GM12891 (cell line): ENCODE measurements at regions not wholly inside any gene's neighbourhood (a gene's known extent, or its start where the extent isn't known, plus 50 kb on each side); places are given as distances from the start of the nearest gene placed in this dataset.

ENCODE experiments used
- DNase-seq: peaks from one replicate; pipeline ENCODE4 v3.0.0; 2011; ENCODE audit warnings: low spot score; ENCODE audit not compliant: insufficient read length
- FAIRE-seq: peaks from 2 replicates; lab custom pipeline; 2011; peaks lifted over from hg19 to GRCh38; lab: Jason Lieb, UNC
- PAX5 ChIP-seq: IDR thresholded peaks from 2 replicates; pipeline ENCODE4 v1.6.1; 2011; ENCODE audit warnings: low read length, moderate library complexity, mild to moderate bottlenecking; ENCODE audit not compliant: insufficient read depth, severe bottlenecking
- POLR2A ChIP-seq: IDR thresholded peaks from 2 replicates; pipeline ENCODE4 v1.6.1; 2011; ENCODE audit warnings: low read depth, low read length, control low read depth
- POLR2AphosphoS5 ChIP-seq: IDR thresholded peaks from 2 replicates; pipeline ENCODE4 v1.6.1; 2011; ENCODE audit warnings: low read depth, low read length, control low read depth
- POU2F2 ChIP-seq: IDR thresholded peaks from 2 replicates; pipeline ENCODE4 v1.6.1; 2011; ENCODE audit warnings: low read depth, mild to moderate bottlenecking, control low read depth, low read length, moderate library complexity
- SPI1 ChIP-seq: IDR thresholded peaks from 2 replicates; pipeline ENCODE4 v1.6.1; 2011; ENCODE audit warnings: low read depth, low read length, control low read depth
- TAF1 ChIP-seq: IDR thresholded peaks from 2 replicates; pipeline ENCODE4 v1.6.1; 2011; ENCODE audit warnings: low read depth, low read length, control low read depth

DNA sequence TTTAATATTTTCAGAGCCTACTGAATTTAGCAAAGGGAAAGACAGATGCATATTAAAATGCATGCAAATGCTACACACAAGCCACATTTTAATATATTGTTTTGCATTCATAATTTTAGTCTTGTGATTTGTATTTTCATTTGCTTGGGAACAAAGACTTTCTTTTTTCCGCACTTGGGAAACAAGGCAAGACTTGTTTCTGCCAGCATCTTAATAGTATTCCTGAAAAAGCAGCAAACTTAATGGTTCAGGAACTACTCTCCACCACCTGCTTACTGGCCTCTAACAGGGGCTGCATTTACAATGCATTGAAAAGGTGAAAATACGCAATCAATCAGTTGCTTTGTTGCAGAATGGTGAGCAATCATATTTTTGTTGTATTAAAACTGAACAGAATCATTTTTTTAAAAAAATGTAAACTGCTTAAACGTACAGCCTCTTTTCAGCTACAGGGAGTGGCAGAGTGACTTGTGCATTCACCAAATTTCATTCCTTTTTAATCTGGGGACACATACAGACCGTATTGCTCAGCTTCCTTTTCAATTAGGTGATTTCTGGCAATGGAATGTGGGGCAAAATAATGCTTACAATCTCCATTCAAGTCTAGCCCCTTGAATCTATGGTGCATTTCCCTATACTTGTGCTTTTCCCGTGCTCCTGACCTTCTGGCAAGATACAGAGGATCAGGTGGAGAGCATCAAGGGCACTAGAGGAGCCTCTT lies 144.1 kb upstream of the BTG1 start:
- TF ChIP-seq POLR2A (no peak), POU2F2 (no peak), POLR2AphosphoS5 (no peak), SPI1 (no peak)
- DNase-seq: no peak
- no peak for FAIRE-seq

DNA sequence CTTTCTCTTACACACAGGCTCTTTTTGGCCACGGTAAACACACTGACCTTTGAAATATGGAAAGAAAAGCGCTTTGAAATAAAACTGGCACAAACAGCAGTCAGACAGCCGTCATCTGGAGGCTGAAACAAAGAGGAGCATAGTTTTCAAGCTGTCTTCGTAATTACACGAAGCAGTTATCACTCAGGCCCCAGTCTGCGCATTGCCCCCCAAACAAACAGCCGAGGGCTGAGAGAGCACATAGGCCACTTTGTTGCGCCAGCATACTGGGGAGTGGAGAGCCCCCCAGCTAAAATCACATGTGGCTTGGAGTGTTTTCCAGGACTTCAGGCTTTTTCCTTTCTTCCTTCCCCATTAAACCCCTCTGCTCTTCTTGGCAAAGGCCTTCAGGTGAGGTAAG lies 142.9 kb upstream of the BTG1 start:
- TF ChIP-seq TAF1: no peak
- TF ChIP-seq POLR2A: no peak
- TF ChIP-seq PAX5: no peak
- TF ChIP-seq POU2F2: no peak
- TF ChIP-seq POLR2AphosphoS5: no peak
- no peak for TF ChIP-seq SPI1
- DNase-seq (no peak), FAIRE-seq (no peak)

DNA sequence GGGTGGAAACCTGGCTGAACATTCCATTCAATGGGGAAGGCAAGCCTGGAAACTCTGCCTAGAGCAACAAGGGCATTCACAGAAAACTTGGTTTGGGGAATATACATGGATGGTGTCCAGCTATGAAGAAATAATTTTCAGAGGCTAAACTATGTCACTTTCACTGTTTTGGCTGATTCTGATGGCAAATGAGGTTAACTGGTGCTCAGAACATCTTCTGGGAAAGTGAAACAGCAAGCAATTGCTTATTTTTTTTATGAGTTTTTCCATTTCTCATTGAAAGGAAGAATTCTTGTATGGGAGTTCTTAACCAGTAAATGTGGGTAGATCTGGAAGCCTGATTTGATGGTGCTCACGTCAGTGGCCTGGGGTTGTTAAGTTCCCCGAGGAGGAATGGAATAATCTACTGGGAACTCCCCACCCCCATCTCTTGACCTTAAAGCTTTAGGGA lies 132.8 kb upstream of the BTG1 start:
- DNase-seq (no peak), FAIRE-seq (no peak)
- TF ChIP-seq POLR2AphosphoS5 (no peak), SPI1 (no peak), PAX5 (no peak)

DNA sequence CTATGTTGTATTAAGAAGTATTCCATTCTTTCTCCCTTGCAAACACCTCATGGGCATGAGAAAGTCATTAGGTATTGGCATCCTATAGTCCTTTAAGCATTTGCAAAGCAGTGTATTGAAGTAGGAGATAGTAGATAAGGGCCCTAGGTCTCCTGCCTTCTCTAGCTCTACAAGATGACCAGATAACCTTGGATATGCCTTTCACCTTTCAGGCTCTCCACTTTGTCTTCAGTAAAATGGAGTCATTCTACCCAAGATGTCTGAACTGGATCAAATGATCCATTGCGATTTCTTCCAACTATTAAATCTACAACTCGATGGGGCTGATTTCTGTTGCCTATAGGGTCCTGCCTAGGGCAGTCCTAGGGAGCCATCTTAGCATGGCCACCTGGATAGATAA lies 132.1 kb upstream of the BTG1 start:
- DNase-seq (no peak), FAIRE-seq (no peak)
- no peak for TF ChIP-seq POLR2A
- no peak for TF ChIP-seq POLR2AphosphoS5
- TF ChIP-seq TAF1: no peak
- TF ChIP-seq SPI1: no peak
- TF ChIP-seq POU2F2: no peak
- TF ChIP-seq PAX5: no peak

DNA sequence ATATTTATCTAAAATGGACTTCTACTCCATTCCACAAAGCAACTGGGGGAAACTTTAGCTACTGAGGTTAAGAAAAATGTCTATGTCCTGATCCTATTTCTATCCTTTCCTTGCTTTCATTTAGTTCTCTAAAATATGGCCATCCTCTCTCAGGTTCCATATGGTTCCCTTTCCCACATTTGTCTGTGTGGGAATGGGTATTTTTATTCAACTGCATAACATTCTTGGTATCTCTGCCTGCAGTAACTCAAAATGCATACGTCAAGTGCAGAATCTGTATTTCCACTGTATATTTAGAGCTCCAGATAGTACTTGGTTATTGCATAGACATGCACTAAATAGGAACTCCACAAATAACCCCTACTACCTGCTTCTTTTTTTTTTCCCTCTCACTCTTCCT lies 130.6 kb upstream of the BTG1 start:
- TF ChIP-seq SPI1 (no peak), PAX5 (no peak), TAF1 (no peak), POLR2A (no peak), POU2F2 (no peak), POLR2AphosphoS5 (no peak)
- FAIRE-seq (no peak), DNase-seq (no peak)

DNA sequence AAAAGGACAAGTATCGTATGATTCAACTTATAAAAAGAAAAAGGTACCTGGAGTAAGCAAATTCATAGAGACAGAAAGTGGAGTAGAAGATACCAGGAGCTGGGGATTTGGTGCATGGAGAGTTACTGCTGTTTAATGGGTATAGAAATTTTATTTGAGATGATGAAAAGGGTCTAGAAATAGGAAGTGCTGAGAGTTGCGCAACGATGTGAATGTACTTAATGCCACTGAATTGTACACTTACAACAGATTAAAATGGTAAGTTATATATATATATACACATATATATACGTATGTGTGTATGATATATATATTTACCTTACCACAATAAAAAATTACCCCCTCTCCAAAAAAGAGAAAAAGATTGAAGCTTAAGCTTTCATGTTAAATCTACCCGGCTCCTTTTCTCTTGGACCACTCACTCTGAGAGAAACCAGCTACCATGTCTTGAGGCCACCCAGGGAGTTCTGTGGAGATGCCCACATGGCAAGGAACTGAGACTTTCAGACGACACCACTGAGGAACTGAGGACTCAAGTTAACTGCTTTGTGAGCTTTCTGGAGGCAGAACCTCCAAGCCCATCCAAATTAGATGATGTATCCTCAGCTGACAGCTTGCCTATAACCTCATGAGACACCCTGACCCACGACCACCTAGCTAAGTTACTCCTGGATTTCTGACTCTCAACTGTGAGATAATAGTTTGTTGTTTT lies 130.0 kb upstream of the BTG1 start:
- no peak for DNase-seq
- TF ChIP-seq TAF1 (no peak), POLR2A (no peak), SPI1 (no peak), POLR2AphosphoS5 (no peak), POU2F2 (no peak), PAX5 (no peak)
- FAIRE-seq: no peak

DNA sequence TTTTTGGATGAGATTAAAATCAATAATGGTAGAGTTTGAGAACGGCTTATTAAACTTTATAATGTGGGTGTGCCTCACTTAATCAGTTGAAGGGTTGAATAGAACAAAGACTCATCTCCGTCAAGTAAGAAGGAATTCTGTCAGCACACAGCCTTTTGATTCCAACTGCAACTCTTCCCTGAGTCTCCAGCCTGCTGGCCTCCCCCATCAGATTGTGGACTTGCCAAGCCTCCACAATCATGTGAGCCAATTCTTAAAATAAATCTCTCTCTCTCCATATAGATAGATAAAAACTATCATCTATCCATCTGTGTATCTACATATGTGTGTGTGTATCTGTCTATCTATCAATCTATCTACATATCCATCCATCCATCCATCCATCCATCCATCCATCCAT lies 127.4 kb upstream of the BTG1 start:
- DNase-seq (no peak), FAIRE-seq (no peak)
- TF ChIP-seq TAF1 (no peak), SPI1 (no peak), POU2F2 (no peak), POLR2AphosphoS5 (no peak), POLR2A (no peak), PAX5 (no peak)

DNA sequence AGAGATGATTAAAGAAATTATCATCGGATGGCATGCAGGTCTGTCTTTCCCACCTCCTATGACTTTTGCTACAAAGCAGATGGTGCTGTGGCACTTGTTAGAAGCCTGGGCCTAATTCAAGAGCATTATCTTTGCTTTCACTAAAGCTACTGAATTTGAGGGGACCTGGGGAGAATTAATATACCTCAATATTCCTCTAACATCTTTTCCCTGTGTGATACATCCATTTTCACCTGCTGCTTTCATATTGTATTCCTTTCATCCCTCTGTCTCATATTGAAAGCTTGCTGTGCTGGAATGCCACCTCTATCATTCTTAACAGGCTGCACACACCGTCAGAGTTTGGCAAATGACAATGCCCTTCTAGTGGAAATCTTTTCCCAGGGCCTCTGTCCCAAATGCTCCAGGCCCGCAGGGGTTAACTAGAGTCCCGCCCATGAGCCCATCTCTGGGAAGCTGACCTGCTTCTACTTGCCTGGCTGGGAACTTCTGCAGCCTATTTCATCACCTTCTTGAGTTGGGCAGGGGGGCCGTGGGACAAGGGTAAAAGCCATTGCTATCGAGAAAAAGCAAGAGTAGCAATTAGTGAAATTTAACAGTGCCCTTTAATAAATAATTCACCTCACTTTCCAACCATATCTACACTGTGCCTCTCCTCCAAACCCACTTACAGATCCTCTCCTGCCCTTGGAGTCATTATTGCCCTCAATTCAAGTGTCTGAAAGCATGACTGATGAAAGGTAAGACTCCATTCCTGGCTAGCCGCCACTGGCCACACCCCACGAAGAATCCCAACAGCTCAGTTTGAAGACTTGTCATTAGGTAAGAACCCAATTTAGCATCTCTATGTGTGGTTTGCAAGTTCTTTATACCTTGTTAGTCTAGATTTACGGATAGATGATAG lies 126.7 kb upstream of the BTG1 start:
- no peak for TF ChIP-seq POU2F2
- no peak for TF ChIP-seq TAF1
- no peak for TF ChIP-seq POLR2A
- no peak for TF ChIP-seq SPI1
- TF ChIP-seq PAX5: no peak
- no peak for TF ChIP-seq POLR2AphosphoS5
- DNase-seq: no peak
- FAIRE-seq: no peak

DNA sequence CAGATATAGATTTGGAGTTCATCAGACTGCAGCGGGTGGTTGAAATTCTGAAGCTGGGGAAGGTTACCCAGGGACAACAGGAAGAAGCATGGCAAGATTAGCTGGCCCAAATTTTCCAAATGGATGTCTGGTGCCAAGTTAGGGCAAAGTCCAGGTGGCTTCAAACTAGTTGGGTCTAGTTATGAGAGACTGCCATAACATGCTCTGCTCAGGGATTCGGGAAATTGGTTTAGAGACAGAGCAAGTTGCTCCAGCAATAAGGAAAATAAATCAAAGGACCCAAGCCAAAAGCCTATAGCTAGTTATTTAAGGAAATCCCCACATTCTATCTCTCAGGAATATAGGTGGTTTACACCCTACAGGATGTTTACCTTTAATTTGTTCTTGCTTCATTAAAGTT lies 125.7 kb upstream of the BTG1 start:
- no peak for FAIRE-seq
- no peak for TF ChIP-seq TAF1
- no peak for TF ChIP-seq POU2F2
- DNase-seq: no peak
